Effector memory CD8-positive, alpha-beta T cell (primary cell): ENCODE measurements at regions not wholly inside any gene's neighbourhood (a gene's known extent, or its start where the extent isn't known, plus 50 kb on each side); places are given as distances from the start of the nearest gene placed in this dataset.
"Not testable (repeated sequence)": the region's sequence is repeated elsewhere in the genome, so short reads cannot be mapped to it uniquely, and the experiment has no call there.

Experiments used
- ATAC-seq: fragments of 150-1000 bp; cut with Tn5 transposase; replicated peaks from 2 replicates; pipeline ENCODE4 v1.10.0; 2021; ENCODE audit warnings: mild to moderate bottlenecking, moderate library complexity
- DNase-seq, 3 experiments: peaks; one replicate each; pipeline ENCODE4 v3.0.0; 2021
- H3K27ac Mint-ChIP-seq, 2 donors: one replicate each; pipeline ENCODE4 v1.8.0; 2022; ENCODE audit warnings: mild to moderate bottlenecking in 2 of 2, mixed read lengths in 2 of 2, moderate library complexity in 2 of 2
- H3K27me3 Mint-ChIP-seq, 2 donors: one replicate each; pipeline ENCODE4 v1.8.0; 2022; ENCODE audit warnings: mixed read lengths in 2 of 2
- H3K36me3 Mint-ChIP-seq: one replicate; pipeline ENCODE4 v1.8.0; 2022; ENCODE audit warnings: mild to moderate bottlenecking, moderate library complexity, mixed read lengths; ENCODE audit not compliant: insufficient read depth
- H3K4me1 Mint-ChIP-seq, 2 donors: one replicate each; pipeline ENCODE4 v1.8.0; 2022; ENCODE audit warnings: low read depth in 2 of 2, mixed read lengths in 2 of 2
- H3K4me3 Mint-ChIP-seq, 2 donors: one replicate each; pipeline ENCODE4 v1.8.0; 2022; ENCODE audit warnings: mild to moderate bottlenecking in 2 of 2, mixed read lengths in 2 of 2, moderate library complexity in 2 of 2
- H3K9me3 Mint-ChIP-seq, 2 donors: one replicate each; pipeline ENCODE4 v1.8.0; 2022; ENCODE audit warnings: mixed read lengths in 2 of 2

GRCh38 chr9:63912451-63912850, 1372.6 kb downstream of the FOXD4L5 start:
- H3K27me3 Mint-ChIP-seq, ATAC-seq, H3K36me3 Mint-ChIP-seq, H3K4me3 Mint-ChIP-seq, H3K4me1 Mint-ChIP-seq, H3K27ac Mint-ChIP-seq, DNase-seq: not testable (repeated sequence)
- H3K9me3 Mint-ChIP-seq: peaks cover 6 to 22% of the 10 kb centered on the region in 2 donors

GRCh38 chr9:63909076-63909475, 1375.9 kb downstream of the FOXD4L5 start:
- ATAC-seq, H3K27ac Mint-ChIP-seq, H3K36me3 Mint-ChIP-seq, H3K27me3 Mint-ChIP-seq, H3K4me1 Mint-ChIP-seq, H3K4me3 Mint-ChIP-seq, DNase-seq: not testable (repeated sequence)
- H3K9me3 Mint-ChIP-seq: peaks cover 3 to 34% of the 10 kb centered on the region in 2 donors

- ATAC-seq, H3K4me1 Mint-ChIP-seq, H3K36me3 Mint-ChIP-seq, H3K9me3 Mint-ChIP-seq, H3K27ac Mint-ChIP-seq, H3K27me3 Mint-ChIP-seq, DNase-seq, H3K4me3 Mint-ChIP-seq: not testable (repeated sequence)
Observed at GRCh38 chr9:63899637-63900190, 1385.3 kb downstream of the FOXD4L5 start.

GRCh38 chr9:63881386-63881785, 1403.6 kb downstream of the FOXD4L5 start:
- H3K4me1 Mint-ChIP-seq, H3K27ac Mint-ChIP-seq, H3K27me3 Mint-ChIP-seq, H3K36me3 Mint-ChIP-seq, H3K9me3 Mint-ChIP-seq, H3K4me3 Mint-ChIP-seq, DNase-seq, ATAC-seq: not testable (repeated sequence)

GRCh38 chr9:63876380-63876779, 1408.6 kb downstream of the FOXD4L5 start:
- not testable (repeated sequence) for H3K4me1 Mint-ChIP-seq, H3K27me3 Mint-ChIP-seq, H3K4me3 Mint-ChIP-seq, H3K36me3 Mint-ChIP-seq, H3K9me3 Mint-ChIP-seq, ATAC-seq, DNase-seq, H3K27ac Mint-ChIP-seq

GRCh38 chr9:63859475-63860215, 1425.4 kb downstream of the FOXD4L5 start:
- Mint-ChIP-seq H3K4me1 (peaks cover 2 to 8% of the 10 kb centered on the region in 2 donors), H3K36me3 (peaks cover 3% of the 10 kb centered on the region), H3K9me3 (peaks cover 6 to 8% of the 10 kb centered on the region in 2 donors), H3K27ac (peak overlapping the region in 1 of 2 donors; percentile 92), H3K27me3 (no peaks in the 10 kb centered on the region), H3K4me3 (peak overlapping the region; percentile 21 to 81)
- ATAC-seq (peak; percentile 59), DNase-seq (peak; percentile 2 to 54 (median 17))

- DNase-seq, H3K36me3 Mint-ChIP-seq, H3K9me3 Mint-ChIP-seq, H3K27me3 Mint-ChIP-seq, ATAC-seq: not testable (repeated sequence)
- peak overlapping the region; percentile 21 to 81 for H3K4me3 Mint-ChIP-seq
- H3K27ac Mint-ChIP-seq: peak overlapping the region in 1 of 2 donors; percentile 92
- peaks cover 2 to 11% of the 10 kb centered on the region in 2 donors for H3K4me1 Mint-ChIP-seq
Observed at GRCh38 chr9:63859090-63859474, 1425.9 kb downstream of the FOXD4L5 start.

GRCh38 chr9:63853140-63853751, 1431.8 kb downstream of the FOXD4L5 start:
- H3K27me3 Mint-ChIP-seq, DNase-seq, H3K27ac Mint-ChIP-seq, ATAC-seq, H3K9me3 Mint-ChIP-seq, H3K36me3 Mint-ChIP-seq: not testable (repeated sequence)
- Mint-ChIP-seq H3K4me3 (peak overlapping the region in 1 of 2 donors; percentile 10), H3K4me1 (peaks cover 0 to 11% of the 10 kb centered on the region in 2 donors)

GRCh38 chr9:63824804-63825203, 1460.2 kb downstream of the FOXD4L5 start:
- DNase-seq, H3K4me1 Mint-ChIP-seq, H3K27me3 Mint-ChIP-seq, ATAC-seq, H3K36me3 Mint-ChIP-seq, H3K4me3 Mint-ChIP-seq, H3K27ac Mint-ChIP-seq: not testable (repeated sequence)
- peaks cover 9 to 13% of the 10 kb centered on the region in 2 donors for H3K9me3 Mint-ChIP-seq

GRCh38 chr9:63823375-63824201, 1461.4 kb downstream of the FOXD4L5 start:
- peak; percentile 29 for ATAC-seq
- not testable (repeated sequence) for H3K36me3 Mint-ChIP-seq, H3K4me1 Mint-ChIP-seq, DNase-seq, H3K27me3 Mint-ChIP-seq, H3K4me3 Mint-ChIP-seq, H3K27ac Mint-ChIP-seq
- peaks cover 7 to 13% of the 10 kb centered on the region in 2 donors for H3K9me3 Mint-ChIP-seq

- not testable (repeated sequence) for DNase-seq, H3K27me3 Mint-ChIP-seq, ATAC-seq, H3K27ac Mint-ChIP-seq, H3K36me3 Mint-ChIP-seq, H3K4me3 Mint-ChIP-seq, H3K4me1 Mint-ChIP-seq
- peaks cover 7 to 13% of the 10 kb centered on the region in 2 donors for H3K9me3 Mint-ChIP-seq
Observed at GRCh38 chr9:63822615-63823374, 1462.2 kb downstream of the FOXD4L5 start.

GRCh38 chr9:63821293-63821692, 1463.7 kb downstream of the FOXD4L5 start:
- ATAC-seq, H3K27ac Mint-ChIP-seq, DNase-seq, H3K4me3 Mint-ChIP-seq: not testable (repeated sequence)
- Mint-ChIP-seq H3K9me3 (peaks cover 7 to 13% of the 10 kb centered on the region in 2 donors), H3K27me3 (peaks cover 6 to 18% of the 10 kb centered on the region in 2 donors), H3K36me3 (peaks cover 16% of the 10 kb centered on the region), H3K4me1 (peaks cover 17 to 18% of the 10 kb centered on the region in 2 donors)
